Prostate gland (tissue), 2 donors: ENCODE measurements at regions not wholly inside any gene's neighbourhood (a gene's known extent, or its start where the extent isn't known, plus 50 kb on each side); places are given as distances from the start of the nearest gene placed in this dataset.

Experiments
- DNase-seq: peaks from one replicate; pipeline ENCODE4 v3.0.0-alpha.2; 2019; ENCODE audit warnings: low spot score
- H3K27ac ChIP-seq, 2 donors: fragments of 200-600 bp; sonication (generic); 2 replicates each; pipeline ENCODE4 v1.5.1; 2017 to 2019
- H3K27me3 ChIP-seq: fragments of 200-600 bp; sonication (generic); replicated peaks from 2 replicates; pipeline ENCODE4 v1.5.1; 2019; ENCODE audit not compliant: insufficient read depth
- H3K36me3 ChIP-seq, 2 donors: fragments of 200-600 bp; sonication (generic); 1 replicate in 1 of 2; 2 replicates in 1 of 2; pipeline versions ENCODE4 v1.5.1 to v1.8.1; 2017 to 2019
- H3K4me1 ChIP-seq: fragments of 200-600 bp; sonication (generic); replicated peaks from 2 replicates; pipeline ENCODE4 v1.5.1; 2019
- H3K4me3 ChIP-seq, 2 donors: fragments of 200-600 bp; sonication (generic); 2 replicates each; pipeline ENCODE4 v1.5.1; 2017 to 2019
- H3K9me3 ChIP-seq: fragments of 200-600 bp; sonication (generic); 2 replicates; pipeline ENCODE4 v1.5.1; 2017
- CTCF ChIP-seq, 4 experiments: fragments of 200-600 bp in 2 of 4; fragments of 450-650 bp in 2 of 4; sonication (generic) in 2 of 4; IDR thresholded peaks; 1 replicate in 3 of 4; 2 replicates in 1 of 4; pipeline ENCODE4 v1.5.1; 2016 to 2019; ENCODE audit warnings: antibody characterized with exemption in 4 of 4, mild to moderate bottlenecking in 2 of 4, moderate library complexity in 2 of 4
- POLR2A ChIP-seq: fragments of 450-650 bp; IDR thresholded peaks from one replicate; pipeline ENCODE4 v1.6.1; 2016; ENCODE audit warnings: antibody characterized with exemption, mild to moderate bottlenecking
- POLR2AphosphoS5 ChIP-seq: sonication (generic); formaldehyde crosslinking; IDR thresholded peaks from one replicate; pipeline ENCODE4 v1.6.1; 2017; ENCODE audit warnings: antibody characterized with exemption
- WGBS: methylation state at CpG from one replicate; pipeline ENCODE4 v1.1.5; 2018; 5-methylcytosine and 5-hydroxymethylcytosine counted together
- intact Hi-C: fragments of 100-400 bp; cut with DNase I; formaldehyde crosslinking; loops from one replicate; pipeline ENCODE4 v1.14.2; 2022

- WGBS, result 52% methylated on average over 5 of the region's 5 CpGs
- no peak for DNase-seq
- Histone ChIP-seq H3K27ac (no peak overlapping the region), H3K4me1 (no peaks in the 10 kb centered on the region), H3K9me3 (no peaks in the 10 kb centered on the region), H3K27me3 (no peaks in the 10 kb centered on the region), H3K4me3 (no peak overlapping the region), H3K36me3 (no peaks in the 10 kb centered on the region)
- TF ChIP-seq CTCF (IDR thresholded peaks at IDR 0.05) (no peak), POLR2AphosphoS5 (no peak), POLR2A (no peak)
- intact Hi-C loops, result no loop called here
Measured at GRCh38 chr4:67207941-67208441, 337.3 kb downstream of the CENPC start.

GRCh38 chr4:67204441-67204840, 340.9 kb downstream of the CENPC start:
- Histone ChIP-seq H3K36me3 (no peaks in the 10 kb centered on the region), H3K4me3 (no peak overlapping the region), H3K27ac (no peak overlapping the region), H3K4me1 (no peaks in the 10 kb centered on the region), H3K9me3 (no peaks in the 10 kb centered on the region), H3K27me3 (no peaks in the 10 kb centered on the region)
- no peak for TF ChIP-seq POLR2A
- no peak for TF ChIP-seq POLR2AphosphoS5
- TF ChIP-seq CTCF (IDR thresholded peaks at IDR 0.05), result no peak
- DNase-seq, result no peak
- intact Hi-C loops, result no loop called here

GRCh38 chr4:67201334-67201733, 344.0 kb downstream of the CENPC start:
- TF ChIP-seq CTCF (IDR thresholded peaks at IDR 0.05) (no peak), POLR2AphosphoS5 (no peak), POLR2A (no peak)
- intact Hi-C loops, result no loop called here
- H3K4me1 ChIP-seq, result no peaks in the 10 kb centered on the region
- H3K36me3 ChIP-seq, result no peaks in the 10 kb centered on the region
- H3K4me3 ChIP-seq, result no peak overlapping the region
- H3K27ac ChIP-seq, result no peak overlapping the region
- no peak for DNase-seq
- no peaks in the 10 kb centered on the region for H3K27me3 ChIP-seq
- 78% methylated on average over 3 of the region's 3 CpGs for WGBS
- H3K9me3 ChIP-seq, result no peaks in the 10 kb centered on the region

DNA sequence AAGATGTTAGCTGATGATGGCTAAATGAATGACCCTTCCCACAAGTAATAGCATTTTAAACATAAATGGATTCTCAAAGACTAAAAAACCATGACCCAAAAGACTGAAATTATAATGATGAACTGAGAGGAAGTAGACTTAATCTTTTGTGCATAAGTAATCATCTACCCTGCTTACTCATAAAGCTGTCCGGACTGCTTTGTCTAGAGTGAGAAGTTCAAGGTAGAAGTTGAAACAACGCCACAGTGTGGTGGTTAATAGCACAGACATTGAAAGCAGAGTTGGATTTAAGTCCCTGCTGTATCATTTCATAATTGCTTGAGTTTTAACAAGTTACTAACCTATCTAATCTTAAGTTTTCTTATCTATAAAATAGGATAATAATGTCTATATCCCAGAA, 346.6 kb downstream of the CENPC start:
- H3K4me1 ChIP-seq, result no peaks in the 10 kb centered on the region
- H3K27me3 ChIP-seq, result no peaks in the 10 kb centered on the region
- no peak overlapping the region for H3K27ac ChIP-seq
- no peak overlapping the region for H3K4me3 ChIP-seq
- no peak for DNase-seq
- WGBS, result 20% methylated on average over 2 of the region's 2 CpGs
- H3K36me3 ChIP-seq, result no peaks in the 10 kb centered on the region
- TF ChIP-seq POLR2A, result no peak
- no peak for TF ChIP-seq CTCF (IDR thresholded peaks at IDR 0.05)
- TF ChIP-seq POLR2AphosphoS5, result no peak
- no peaks in the 10 kb centered on the region for H3K9me3 ChIP-seq
- intact Hi-C loops, result no loop called here

DNA sequence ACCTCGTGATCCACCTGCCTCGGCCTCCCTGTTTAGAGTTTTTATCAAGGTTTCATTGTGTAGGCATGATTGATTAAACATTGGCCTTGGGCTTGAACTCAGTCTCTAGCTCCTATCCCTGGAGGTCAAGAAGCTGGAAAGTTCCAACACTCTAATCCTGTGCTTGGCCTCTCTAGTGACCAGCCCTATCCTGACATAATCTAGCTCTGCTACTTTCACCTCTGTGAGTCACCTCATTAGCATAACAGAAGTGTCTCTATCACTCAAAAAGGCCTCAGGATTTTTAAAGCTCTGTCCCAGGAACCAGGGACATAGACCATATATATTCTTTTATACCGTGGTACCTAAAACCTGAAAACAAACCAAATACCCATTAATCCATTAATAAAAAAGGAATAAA, 377.5 kb downstream of the CENPC start:
- no peak for DNase-seq
- H3K27me3 ChIP-seq, result no peaks in the 10 kb centered on the region
- 88% methylated on average over 3 of the region's 3 CpGs for WGBS
- intact Hi-C loops, result no loop called here
- H3K9me3 ChIP-seq, result no peaks in the 10 kb centered on the region
- no peaks in the 10 kb centered on the region for H3K4me1 ChIP-seq
- no peak overlapping the region for H3K4me3 ChIP-seq
- no peak for TF ChIP-seq POLR2A
- no peak for TF ChIP-seq POLR2AphosphoS5
- no peak for TF ChIP-seq CTCF (IDR thresholded peaks at IDR 0.05)
- H3K36me3 ChIP-seq, result no peaks in the 10 kb centered on the region
- H3K27ac ChIP-seq, result no peak overlapping the region
